ENCODE measurements at regions not wholly inside any gene's neighbourhood (a gene's known extent, or its start where the extent isn't known, plus 50 kb on each side); places are given as distances from the start of the nearest gene placed in this dataset.

DNA sequence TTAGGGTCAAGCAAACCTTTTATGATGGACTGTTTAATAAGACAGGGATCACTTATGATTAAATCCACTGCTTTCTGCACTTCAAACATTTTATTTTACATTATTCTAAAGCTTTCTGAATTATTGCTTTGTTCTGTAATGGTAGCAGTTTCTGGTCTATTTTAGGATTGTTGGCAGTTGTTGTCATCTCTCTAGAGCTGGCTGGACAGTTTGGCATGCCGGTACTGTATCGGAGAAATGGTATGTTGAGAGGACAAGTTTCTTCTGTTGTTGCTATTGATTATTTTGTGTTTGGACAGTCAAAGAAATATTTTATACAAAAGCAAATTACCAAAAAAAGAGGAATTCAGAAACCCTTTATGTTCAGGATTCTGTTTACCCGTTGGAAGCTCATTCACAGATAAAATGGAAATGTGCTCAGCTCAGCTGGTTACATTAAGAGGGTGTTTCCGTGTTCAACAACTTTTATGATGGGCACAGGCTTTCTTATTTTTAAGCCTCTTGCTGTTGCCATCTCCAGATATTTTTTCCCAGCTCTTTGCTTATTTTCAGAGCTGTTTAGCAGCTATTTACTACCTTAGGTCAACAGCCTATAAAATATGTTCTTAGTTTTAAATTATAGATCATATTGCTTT lies 214.6 kb upstream of the IGFBP7 start:
- Histone ChIP-seq H3K4me3 (ENCODE audit: low read length) (no peak overlapping the region), H3K4me1 (ENCODE audit: control insufficient read depth, low read length) (no peaks in the 10 kb centered on the region), H3K9me2 (replicated peaks; ENCODE audit: control insufficient read depth, low read length) (no peaks in the 10 kb centered on the region), H3K9me3 (ENCODE audit: control insufficient read depth, insufficient read depth, low read length) (no peaks in the 10 kb centered on the region), H3K27me3 (ENCODE audit: control insufficient read depth, low read length) (0 out of 2 replicates have a peak, but pooled peaks cover 3% of the 10 kb centered on the region), H3K36me3 (ENCODE audit: control insufficient read depth, low read length) (no peaks in the 10 kb centered on the region), H3K4me2 (ENCODE audit: low read length) (no peak overlapping the region), H4K20me1 (ENCODE audit: control insufficient read depth, insufficient read depth, low read depth, low read length) (no peaks in the 10 kb centered on the region), H3F3A (ENCODE audit: control insufficient read depth, insufficient read depth) (no peaks in the 10 kb centered on the region), H3K27ac (ENCODE audit: low read depth, low read length) (no peak overlapping the region), H3K79me2 (ENCODE audit: control insufficient read depth, low read length) (no peaks in the 10 kb centered on the region)
- TF ChIP-seq EZH2phosphoT487 (IDR thresholded peaks at IDR 0.05; ENCODE audit: borderline replicate concordance, low read length) = no peak
- TF ChIP-seq, protein P1, sequence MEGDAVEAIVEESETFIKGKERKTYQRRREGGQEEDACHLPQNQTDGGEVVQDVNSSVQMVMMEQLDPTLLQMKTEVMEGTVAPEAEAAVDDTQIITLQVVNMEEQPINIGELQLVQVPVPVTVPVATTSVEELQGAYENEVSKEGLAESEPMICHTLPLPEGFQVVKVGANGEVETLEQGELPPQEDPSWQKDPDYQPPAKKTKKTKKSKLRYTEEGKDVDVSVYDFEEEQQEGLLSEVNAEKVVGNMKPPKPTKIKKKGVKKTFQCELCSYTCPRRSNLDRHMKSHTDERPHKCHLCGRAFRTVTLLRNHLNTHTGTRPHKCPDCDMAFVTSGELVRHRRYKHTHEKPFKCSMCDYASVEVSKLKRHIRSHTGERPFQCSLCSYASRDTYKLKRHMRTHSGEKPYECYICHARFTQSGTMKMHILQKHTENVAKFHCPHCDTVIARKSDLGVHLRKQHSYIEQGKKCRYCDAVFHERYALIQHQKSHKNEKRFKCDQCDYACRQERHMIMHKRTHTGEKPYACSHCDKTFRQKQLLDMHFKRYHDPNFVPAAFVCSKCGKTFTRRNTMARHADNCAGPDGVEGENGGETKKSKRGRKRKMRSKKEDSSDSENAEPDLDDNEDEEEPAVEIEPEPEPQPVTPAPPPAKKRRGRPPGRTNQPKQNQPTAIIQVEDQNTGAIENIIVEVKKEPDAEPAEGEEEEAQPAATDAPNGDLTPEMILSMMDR (IDR thresholded peaks at IDR 0.05; ENCODE audit: low read depth, low read length, poor library complexity, severe bottlenecking) = no peak

DNA sequence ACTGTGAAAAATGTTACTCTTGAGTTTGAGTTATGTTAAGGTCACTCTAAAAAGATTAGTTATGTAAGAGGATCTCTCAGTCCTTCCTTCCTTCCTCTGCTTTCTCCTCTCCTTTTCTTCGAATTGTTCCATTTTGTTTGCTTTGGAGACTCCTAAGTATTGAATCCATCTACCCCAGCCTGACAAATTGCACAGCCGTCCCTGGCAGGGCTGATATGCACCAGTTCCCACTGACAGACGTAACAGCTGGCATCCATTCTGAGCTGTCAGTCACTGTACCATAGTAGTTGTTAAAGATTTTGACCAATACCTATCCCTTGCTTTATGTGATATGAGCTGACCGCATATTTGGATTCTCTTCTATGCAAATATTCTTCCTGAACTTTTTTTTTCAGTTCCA lies 210.7 kb upstream of the IGFBP7 start:
- no peak overlapping the region for H3K4me3 ChIP-seq (ENCODE audit: low read length)
- no peaks in the 10 kb centered on the region for H3K36me3 ChIP-seq (ENCODE audit: control insufficient read depth, low read length)
- H3K4me2 ChIP-seq (ENCODE audit: low read length) = no peak overlapping the region
- H4K20me1 ChIP-seq (ENCODE audit: control insufficient read depth, insufficient read depth, low read depth, low read length) = no peaks in the 10 kb centered on the region
- H3K27me3 ChIP-seq (ENCODE audit: control insufficient read depth, low read length) = 0 out of 2 replicates have a peak, but pooled peaks cover 3% of the 10 kb centered on the region
- no peaks in the 10 kb centered on the region for H3F3A ChIP-seq (ENCODE audit: control insufficient read depth, insufficient read depth)
- no peaks in the 10 kb centered on the region for H3K9me3 ChIP-seq (ENCODE audit: control insufficient read depth, insufficient read depth, low read length)
- H3K27ac ChIP-seq (ENCODE audit: low read depth, low read length) = no peak overlapping the region
- no peaks in the 10 kb centered on the region for H3K9me2 ChIP-seq (replicated peaks; ENCODE audit: control insufficient read depth, low read length)
- TF ChIP-seq, protein P1 (IDR thresholded peaks at IDR 0.05; ENCODE audit: low read depth, low read length, poor library complexity, severe bottlenecking) = no peak
- no peak for TF ChIP-seq EZH2phosphoT487 (IDR thresholded peaks at IDR 0.05; ENCODE audit: borderline replicate concordance, low read length)
- H3K79me2 ChIP-seq (ENCODE audit: control insufficient read depth, low read length) = no peaks in the 10 kb centered on the region
- H3K4me1 ChIP-seq (ENCODE audit: control insufficient read depth, low read length) = no peaks in the 10 kb centered on the region

DNA sequence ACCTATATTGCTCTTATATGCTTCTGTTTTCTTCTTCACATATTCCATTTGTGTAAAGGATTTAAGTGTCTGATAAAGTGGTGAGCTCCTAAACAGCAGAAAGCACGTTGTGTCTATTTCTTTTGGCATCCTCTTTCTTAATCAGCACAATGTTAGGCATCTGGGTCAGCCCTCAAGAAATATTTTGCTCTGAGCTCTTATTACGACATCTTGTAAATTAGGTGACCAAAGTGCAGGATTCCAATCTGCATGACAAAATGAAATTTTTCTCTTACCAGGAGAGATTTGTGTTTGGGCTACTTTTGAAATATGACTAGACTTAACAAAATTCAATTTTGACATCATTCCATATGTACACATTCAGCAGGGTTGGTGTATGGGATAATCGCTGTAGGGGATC lies 210.0 kb upstream of the IGFBP7 start:
- Histone ChIP-seq H3K9me3 (ENCODE audit: control insufficient read depth, insufficient read depth, low read length) (no peaks in the 10 kb centered on the region), H3K27me3 (ENCODE audit: control insufficient read depth, low read length) (0 out of 2 replicates have a peak, but pooled peaks cover 3% of the 10 kb centered on the region), H3K79me2 (ENCODE audit: control insufficient read depth, low read length) (no peaks in the 10 kb centered on the region), H3K4me1 (ENCODE audit: control insufficient read depth, low read length) (no peaks in the 10 kb centered on the region), H3K4me2 (ENCODE audit: low read length) (no peak overlapping the region), H3F3A (ENCODE audit: control insufficient read depth, insufficient read depth) (no peaks in the 10 kb centered on the region), H4K20me1 (ENCODE audit: control insufficient read depth, insufficient read depth, low read depth, low read length) (no peaks in the 10 kb centered on the region), H3K27ac (ENCODE audit: low read depth, low read length) (no peak overlapping the region), H3K4me3 (ENCODE audit: low read length) (no peak overlapping the region), H3K36me3 (ENCODE audit: control insufficient read depth, low read length) (no peaks in the 10 kb centered on the region), H3K9me2 (replicated peaks; ENCODE audit: control insufficient read depth, low read length) (no peaks in the 10 kb centered on the region)
- no peak for TF ChIP-seq EZH2phosphoT487 (IDR thresholded peaks at IDR 0.05; ENCODE audit: borderline replicate concordance, low read length)
- TF ChIP-seq, protein P1 (IDR thresholded peaks at IDR 0.05; ENCODE audit: low read depth, low read length, poor library complexity, severe bottlenecking) = no peak

Data from DOHH2 (cell line).